Inflammatory macrophage treated with lipopolysaccharide for 1 hour (primary cell): ENCODE measurements at regions not wholly inside any gene's neighbourhood (a gene's known extent, or its start where the extent isn't known, plus 50 kb on each side); places are given as distances from the start of the nearest gene placed in this dataset.
"Not testable (repeated sequence)": the region's sequence is repeated elsewhere in the genome, so short reads cannot be mapped to it uniquely, and the experiment has no call there.

Experiments used
- DNase-seq, 2 donors: peaks; one replicate each; pipeline ENCODE4 v3.0.0-alpha.2; 2020 to 2022

- no peak for DNase-seq
Observed at GRCh38 chr1:227508431-227508830, 54.9 kb upstream of the ZNF678 start.

- DNase-seq, result not testable (repeated sequence)
Observed at GRCh38 chr1:227506490-227507393, 56.6 kb upstream of the ZNF678 start.

GRCh38 chr1:227496045-227496444 lies 67.3 kb upstream of the ZNF678 start:
- DNase-seq, result not testable (repeated sequence)

GRCh38 chr1:227493863-227494551 lies 69.3 kb upstream of the ZNF678 start:
- not testable (repeated sequence) for DNase-seq

GRCh38 chr1:227490478-227490877 lies 72.9 kb upstream of the ZNF678 start:
- DNase-seq, result no peak

GRCh38 chr1:227490001-227490400 lies 73.4 kb upstream of the ZNF678 start:
- DNase-seq, result no peak

GRCh38 chr1:227489572-227489971 lies 73.8 kb upstream of the ZNF678 start:
- DNase-seq, result no peak

GRCh38 chr1:227487606-227488005 lies 75.8 kb upstream of the ZNF678 start:
- DNase-seq, result no peak

GRCh38 chr1:227486559-227486958 lies 76.8 kb upstream of the ZNF678 start:
- peak in 1 of 2 donors; percentile 22 for DNase-seq

- no peak for DNase-seq
Observed at GRCh38 chr1:227482023-227482299, 81.4 kb upstream of the ZNF678 start.

- DNase-seq, result not testable (repeated sequence)
Observed at GRCh38 chr1:227474072-227474471, 89.3 kb upstream of the ZNF678 start.

GRCh38 chr1:227472772-227473171 lies 90.6 kb upstream of the ZNF678 start:
- no peak for DNase-seq

- no peak for DNase-seq
Observed at GRCh38 chr1:227470688-227471087, 92.7 kb upstream of the ZNF678 start.

- DNase-seq, result no peak
Observed at GRCh38 chr1:227469708-227470107, 93.6 kb upstream of the ZNF678 start.

- no peak for DNase-seq
Observed at GRCh38 chr1:227466039-227466645, 97.2 kb upstream of the ZNF678 start.

GRCh38 chr1:227465256-227465655 lies 98.1 kb upstream of the ZNF678 start:
- DNase-seq, result no peak

- no peak for DNase-seq
Observed at GRCh38 chr1:227459977-227460376, 103.4 kb upstream of the ZNF678 start.

GRCh38 chr1:227459326-227459841 lies 104.0 kb upstream of the ZNF678 start:
- no peak for DNase-seq

- no peak for DNase-seq
Observed at GRCh38 chr1:227454686-227455085, 108.7 kb upstream of the ZNF678 start.

- no peak for DNase-seq
Observed at GRCh38 chr1:227453631-227454355, 109.6 kb upstream of the ZNF678 start.

GRCh38 chr1:227451954-227452353 lies 111.4 kb upstream of the ZNF678 start:
- no peak for DNase-seq

GRCh38 chr1:227451057-227451456 lies 112.3 kb upstream of the ZNF678 start:
- DNase-seq, result no peak

GRCh38 chr1:227450489-227450888 lies 112.9 kb upstream of the ZNF678 start:
- DNase-seq, result no peak
